ENCODE measurements at regions not wholly inside any gene's neighbourhood (a gene's known extent, or its start where the extent isn't known, plus 50 kb on each side); places are given as distances from the start of the nearest gene placed in this dataset.
"Not testable (repeated sequence)": the region's sequence is repeated elsewhere in the genome, so short reads cannot be mapped to it uniquely, and the experiment has no call there.

GRCh38 chr2:146970981-146971380 lies 873.8 kb upstream of the ACVR2A start:
- not testable (repeated sequence) for TF ChIP-seq CTCF, POLR2AphosphoS5, POLR2A, EP300 (IDR thresholded peaks at IDR 0.05)
